ENCODE measurements at regions not wholly inside any gene's neighbourhood (a gene's known extent, or its start where the extent isn't known, plus 50 kb on each side); places are given as distances from the start of the nearest gene placed in this dataset.

DNA sequence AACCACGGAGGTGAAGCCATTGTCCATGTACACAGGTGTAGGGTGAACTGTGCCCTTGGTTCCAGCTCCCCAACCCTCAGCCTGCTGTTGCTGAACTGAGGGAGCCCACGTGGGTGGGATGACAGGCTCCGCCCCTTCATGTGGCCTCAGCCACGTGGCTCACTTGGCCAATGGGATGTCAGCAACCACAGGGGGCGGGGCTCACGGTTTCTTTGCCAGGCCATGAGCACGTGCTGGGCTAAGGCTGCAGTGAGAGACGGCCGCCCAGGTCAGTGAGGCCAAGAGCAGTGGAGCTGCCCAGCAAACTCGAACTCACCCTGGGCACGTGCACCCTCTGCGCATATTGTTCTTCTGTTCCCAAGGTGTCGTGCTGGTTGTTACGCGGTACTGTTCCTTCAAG is 282.6 kb downstream of the IRF8 start:
- TF ChIP-seq, protein P1, sequence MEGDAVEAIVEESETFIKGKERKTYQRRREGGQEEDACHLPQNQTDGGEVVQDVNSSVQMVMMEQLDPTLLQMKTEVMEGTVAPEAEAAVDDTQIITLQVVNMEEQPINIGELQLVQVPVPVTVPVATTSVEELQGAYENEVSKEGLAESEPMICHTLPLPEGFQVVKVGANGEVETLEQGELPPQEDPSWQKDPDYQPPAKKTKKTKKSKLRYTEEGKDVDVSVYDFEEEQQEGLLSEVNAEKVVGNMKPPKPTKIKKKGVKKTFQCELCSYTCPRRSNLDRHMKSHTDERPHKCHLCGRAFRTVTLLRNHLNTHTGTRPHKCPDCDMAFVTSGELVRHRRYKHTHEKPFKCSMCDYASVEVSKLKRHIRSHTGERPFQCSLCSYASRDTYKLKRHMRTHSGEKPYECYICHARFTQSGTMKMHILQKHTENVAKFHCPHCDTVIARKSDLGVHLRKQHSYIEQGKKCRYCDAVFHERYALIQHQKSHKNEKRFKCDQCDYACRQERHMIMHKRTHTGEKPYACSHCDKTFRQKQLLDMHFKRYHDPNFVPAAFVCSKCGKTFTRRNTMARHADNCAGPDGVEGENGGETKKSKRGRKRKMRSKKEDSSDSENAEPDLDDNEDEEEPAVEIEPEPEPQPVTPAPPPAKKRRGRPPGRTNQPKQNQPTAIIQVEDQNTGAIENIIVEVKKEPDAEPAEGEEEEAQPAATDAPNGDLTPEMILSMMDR (IDR thresholded peaks at IDR 0.05) = no peak
- no peak for TF ChIP-seq POLR2AphosphoS5 (IDR thresholded peaks at IDR 0.05)
- no peak for TF ChIP-seq POLR2A (IDR thresholded peaks at IDR 0.05)
